Esophagus (tissue), 2 donors: ENCODE measurements at regions not wholly inside any gene's neighbourhood (a gene's known extent, or its start where the extent isn't known, plus 50 kb on each side); places are given as distances from the start of the nearest gene placed in this dataset.
A peak's percentile ranks its signal among the peaks of the same experiment; 100 is the strongest.
"Not testable (repeated sequence)": the region's sequence is repeated elsewhere in the genome, so short reads cannot be mapped to it uniquely, and the experiment has no call there.

ENCODE experiments used
- H3K27ac ChIP-seq, 2 donors: one replicate each; pipeline ENCODE4 v1.5.1; 2013; ENCODE audit warnings: low read depth in 2 of 2, mild to moderate bottlenecking in 2 of 2, inconsistent platforms in 1 of 2, low read length in 1 of 2, moderate library complexity in 1 of 2
- H3K27me3 ChIP-seq, 2 donors: one replicate each; pipeline ENCODE4 v1.6.1; 2013; ENCODE audit warnings: low read length in 2 of 2, control low read depth in 1 of 2, mild to moderate bottlenecking in 1 of 2; ENCODE audit not compliant: insufficient read depth in 2 of 2, control insufficient read depth in 1 of 2
- H3K36me3 ChIP-seq, 2 donors: one replicate each; pipeline ENCODE4 v1.6.1; 2013; ENCODE audit warnings: low read length in 1 of 2; ENCODE audit not compliant: control insufficient read depth in 2 of 2, insufficient read depth in 2 of 2
- H3K4me1 ChIP-seq, 2 donors: one replicate each; pipeline ENCODE4 v1.6.1; 2013; ENCODE audit warnings: low read length in 1 of 2; ENCODE audit not compliant: control insufficient read depth in 2 of 2, insufficient read depth in 2 of 2
- H3K4me3 ChIP-seq, 2 donors: one replicate each; pipeline ENCODE4 v1.5.1; 2013; ENCODE audit warnings: low read length in 2 of 2, mild to moderate bottlenecking in 2 of 2, low read depth in 1 of 2, moderate library complexity in 1 of 2
- H3K9me3 ChIP-seq, 2 donors: one replicate each; pipeline ENCODE4 v1.6.1; 2013; ENCODE audit warnings: mild to moderate bottlenecking in 2 of 2, low read depth in 1 of 2, low read length in 1 of 2, moderate library complexity in 1 of 2; ENCODE audit not compliant: control insufficient read depth in 2 of 2, insufficient read depth in 1 of 2
- WGBS, 2 donors: extraction: QIAGEN DNeasy Blood & Tissue Kit; methylation state at CpG; one replicate each; pipeline ENCODE4 v1.1.7; 2013; 5-methylcytosine and 5-hydroxymethylcytosine counted together
- donor health status: healthy with polysubstance abuse.
- donor health status: Bipolar disorder and iron deficiency.

GRCh38 chr1:43018121-43018520, 59.5 kb upstream of the SLC2A1 start:
- no peaks in the 10 kb centered on the region for H3K27me3 ChIP-seq
- peaks cover 0 to 11% of the 10 kb centered on the region in 2 donors for H3K4me1 ChIP-seq
- H3K27ac ChIP-seq, result no peak overlapping the region
- WGBS, 2 donors, result 85 to 93% methylated on average over 3 of the region's 3 CpGs
- H3K4me3 ChIP-seq, result no peak overlapping the region
- no peaks in the 10 kb centered on the region for H3K36me3 ChIP-seq
- H3K9me3 ChIP-seq, result no peaks in the 10 kb centered on the region

GRCh38 chr1:43015269-43015668, 56.6 kb upstream of the SLC2A1 start:
- Histone ChIP-seq H3K4me3 (no peak overlapping the region), H3K27me3 (no peaks in the 10 kb centered on the region), H3K36me3 (no peaks in the 10 kb centered on the region), H3K9me3 (no peaks in the 10 kb centered on the region), H3K27ac (peak overlapping the region in 1 of 2 donors; percentile 73), H3K4me1 (peaks cover 0 to 10% of the 10 kb centered on the region in 2 donors)
- WGBS, 2 donors, result 55 to 75% methylated on average over 3 of the region's 3 CpGs

- not testable (repeated sequence) for H3K4me3 ChIP-seq, H3K27me3 ChIP-seq, H3K9me3 ChIP-seq, H3K27ac ChIP-seq, H3K36me3 ChIP-seq
- 81 to 84% methylated on average over 10 of the region's 10 CpGs for WGBS, 2 donors
- H3K4me1 ChIP-seq, result peaks cover 0 to 10% of the 10 kb centered on the region in 2 donors
Observed at GRCh38 chr1:43014579-43014978, 55.9 kb upstream of the SLC2A1 start.

GRCh38 chr1:43011020-43011419, 52.4 kb upstream of the SLC2A1 start:
- no peaks in the 10 kb centered on the region for H3K27me3 ChIP-seq
- no peaks in the 10 kb centered on the region for H3K36me3 ChIP-seq
- peaks cover 4 to 14% of the 10 kb centered on the region in 2 donors for H3K4me1 ChIP-seq
- H3K27ac ChIP-seq, result no peak overlapping the region
- H3K9me3 ChIP-seq, result no peaks in the 10 kb centered on the region
- 49 to 65% methylated on average over 3 of the region's 3 CpGs for WGBS, 2 donors
- H3K4me3 ChIP-seq, result no peak overlapping the region

- 69 to 77% methylated on average over 2 of the region's 2 CpGs for WGBS, 2 donors
- H3K4me1 ChIP-seq, result peaks cover 4 to 12% of the 10 kb centered on the region in 2 donors
- H3K4me3 ChIP-seq, result no peak overlapping the region
- H3K36me3 ChIP-seq, result no peaks in the 10 kb centered on the region
- H3K9me3 ChIP-seq, result no peaks in the 10 kb centered on the region
- no peak overlapping the region for H3K27ac ChIP-seq
- no peaks in the 10 kb centered on the region for H3K27me3 ChIP-seq
Observed at GRCh38 chr1:43009274-43009673, 50.6 kb upstream of the SLC2A1 start.

- H3K27me3 ChIP-seq, result no peaks in the 10 kb centered on the region
- no peaks in the 10 kb centered on the region for H3K36me3 ChIP-seq
- no peak overlapping the region for H3K4me3 ChIP-seq
- peaks cover 4 to 12% of the 10 kb centered on the region in 2 donors for H3K4me1 ChIP-seq
- H3K27ac ChIP-seq, result peak overlapping the region; percentile 56 to 60
- 58 to 61% methylated on average over 30 of the region's 30 CpGs for WGBS, 2 donors
- H3K9me3 ChIP-seq, result no peaks in the 10 kb centered on the region
Observed at GRCh38 chr1:43008115-43009060, 49.7 kb upstream of the SLC2A1 start.
